ENCODE measurements at regions not wholly inside any gene's neighbourhood (a gene's known extent, or its start where the extent isn't known, plus 50 kb on each side); places are given as distances from the start of the nearest gene placed in this dataset.

DNA sequence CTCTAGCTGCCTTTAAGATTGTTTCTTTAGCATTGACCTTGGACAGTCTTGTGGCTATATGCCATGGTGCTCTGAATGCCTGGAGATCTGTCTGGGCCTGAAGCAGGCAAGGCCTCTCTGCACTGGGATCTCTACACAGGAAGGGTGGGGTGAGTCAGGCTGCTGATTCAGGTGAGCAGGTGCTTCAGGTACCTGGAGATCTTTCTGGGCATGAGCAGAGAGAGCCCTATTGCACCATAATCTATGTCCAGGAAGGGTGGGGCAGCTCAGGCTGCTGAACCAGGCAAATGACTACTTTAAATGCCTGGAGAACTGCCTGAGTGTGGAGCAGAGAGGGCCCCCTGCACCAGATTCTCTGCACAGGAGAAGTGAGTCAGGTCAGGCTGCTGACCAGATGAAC, 94.5 kb downstream of the TPBG start:
- TF ChIP-seq, protein P1, sequence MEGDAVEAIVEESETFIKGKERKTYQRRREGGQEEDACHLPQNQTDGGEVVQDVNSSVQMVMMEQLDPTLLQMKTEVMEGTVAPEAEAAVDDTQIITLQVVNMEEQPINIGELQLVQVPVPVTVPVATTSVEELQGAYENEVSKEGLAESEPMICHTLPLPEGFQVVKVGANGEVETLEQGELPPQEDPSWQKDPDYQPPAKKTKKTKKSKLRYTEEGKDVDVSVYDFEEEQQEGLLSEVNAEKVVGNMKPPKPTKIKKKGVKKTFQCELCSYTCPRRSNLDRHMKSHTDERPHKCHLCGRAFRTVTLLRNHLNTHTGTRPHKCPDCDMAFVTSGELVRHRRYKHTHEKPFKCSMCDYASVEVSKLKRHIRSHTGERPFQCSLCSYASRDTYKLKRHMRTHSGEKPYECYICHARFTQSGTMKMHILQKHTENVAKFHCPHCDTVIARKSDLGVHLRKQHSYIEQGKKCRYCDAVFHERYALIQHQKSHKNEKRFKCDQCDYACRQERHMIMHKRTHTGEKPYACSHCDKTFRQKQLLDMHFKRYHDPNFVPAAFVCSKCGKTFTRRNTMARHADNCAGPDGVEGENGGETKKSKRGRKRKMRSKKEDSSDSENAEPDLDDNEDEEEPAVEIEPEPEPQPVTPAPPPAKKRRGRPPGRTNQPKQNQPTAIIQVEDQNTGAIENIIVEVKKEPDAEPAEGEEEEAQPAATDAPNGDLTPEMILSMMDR (IDR thresholded peaks at IDR 0.05) = no peak

DNA sequence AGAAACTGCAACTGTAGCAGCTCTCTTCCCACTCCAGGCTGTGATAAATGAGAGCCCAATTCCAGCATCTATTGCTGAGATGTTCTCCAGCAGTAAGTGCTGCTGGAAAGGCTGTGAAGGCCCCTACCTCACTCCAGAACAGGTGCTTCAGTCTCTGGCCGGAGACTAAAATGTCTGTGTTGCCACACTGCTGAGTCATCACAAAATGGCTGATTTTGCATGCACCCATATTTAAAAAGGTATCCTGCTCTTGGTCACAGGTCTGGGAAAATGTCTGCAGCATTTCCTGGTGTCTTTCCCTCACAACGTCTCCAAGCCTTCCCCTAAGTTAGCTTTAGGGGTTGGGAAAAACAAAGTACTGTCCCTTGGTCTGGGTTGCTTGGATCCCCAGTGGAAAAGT, 95.1 kb downstream of the TPBG start:
- TF ChIP-seq, protein P1 (IDR thresholded peaks at IDR 0.05) = no peak

DNA sequence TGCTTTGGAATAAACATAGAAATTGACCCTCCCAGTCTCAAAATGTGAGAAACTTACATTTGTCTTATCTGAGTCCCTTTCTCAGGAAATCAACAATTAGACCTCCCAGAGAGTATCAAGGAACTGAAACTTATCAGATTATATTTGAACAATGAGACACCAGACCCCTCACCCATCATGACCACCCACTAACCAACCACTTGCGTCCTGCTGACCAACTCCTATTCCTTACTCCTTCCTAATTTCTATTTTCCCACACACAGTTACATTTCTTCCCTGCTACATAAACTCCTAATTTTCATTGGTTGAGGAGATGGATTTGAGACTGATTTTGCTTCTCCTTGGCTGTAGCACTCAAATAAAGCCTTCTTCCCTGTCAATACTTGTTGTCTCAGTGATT, 97.9 kb downstream of the TPBG start:
- TF ChIP-seq, protein P1 (IDR thresholded peaks at IDR 0.05) = no peak

DNA sequence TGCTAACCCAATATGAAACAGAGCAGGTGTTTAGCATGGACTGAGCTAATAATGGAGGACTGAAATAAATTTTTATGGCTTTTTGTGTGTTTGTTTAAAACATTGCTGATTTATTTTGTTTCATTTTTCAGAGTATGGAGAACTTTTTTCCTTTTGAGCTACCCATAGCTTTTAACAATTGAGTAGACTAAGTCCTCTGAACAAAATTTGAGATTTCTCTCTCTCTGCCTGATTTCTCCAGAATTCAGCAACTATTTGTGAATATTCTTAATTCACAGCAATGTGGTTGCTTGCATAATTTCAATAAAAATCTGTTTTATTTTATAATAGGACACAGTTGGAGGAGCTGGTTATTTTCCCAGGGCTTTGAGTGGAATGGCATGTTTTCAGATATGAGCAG, 103.7 kb downstream of the TPBG start:
- TF ChIP-seq, protein P1 (IDR thresholded peaks at IDR 0.05) = no peak

DNA sequence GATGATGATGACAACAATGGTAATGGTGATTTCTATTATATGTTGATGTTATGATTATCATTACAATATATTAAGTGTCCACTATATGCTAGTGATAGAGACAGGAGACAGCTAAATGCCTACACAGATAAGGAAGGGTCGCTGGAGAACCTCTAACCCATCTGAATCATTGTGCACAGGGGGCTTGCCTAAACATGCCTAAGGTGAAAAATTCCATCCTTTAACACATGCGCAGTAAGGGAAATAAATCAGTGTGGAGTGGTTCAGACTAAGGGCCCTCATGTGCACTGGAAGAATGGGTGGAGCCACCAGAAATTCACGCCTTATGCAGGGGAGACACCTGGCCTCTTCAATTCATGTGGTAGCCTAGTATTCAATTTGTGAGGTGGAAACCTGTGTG, 120.4 kb downstream of the TPBG start:
- TF ChIP-seq, protein P1 (IDR thresholded peaks at IDR 0.05) = no peak

DNA sequence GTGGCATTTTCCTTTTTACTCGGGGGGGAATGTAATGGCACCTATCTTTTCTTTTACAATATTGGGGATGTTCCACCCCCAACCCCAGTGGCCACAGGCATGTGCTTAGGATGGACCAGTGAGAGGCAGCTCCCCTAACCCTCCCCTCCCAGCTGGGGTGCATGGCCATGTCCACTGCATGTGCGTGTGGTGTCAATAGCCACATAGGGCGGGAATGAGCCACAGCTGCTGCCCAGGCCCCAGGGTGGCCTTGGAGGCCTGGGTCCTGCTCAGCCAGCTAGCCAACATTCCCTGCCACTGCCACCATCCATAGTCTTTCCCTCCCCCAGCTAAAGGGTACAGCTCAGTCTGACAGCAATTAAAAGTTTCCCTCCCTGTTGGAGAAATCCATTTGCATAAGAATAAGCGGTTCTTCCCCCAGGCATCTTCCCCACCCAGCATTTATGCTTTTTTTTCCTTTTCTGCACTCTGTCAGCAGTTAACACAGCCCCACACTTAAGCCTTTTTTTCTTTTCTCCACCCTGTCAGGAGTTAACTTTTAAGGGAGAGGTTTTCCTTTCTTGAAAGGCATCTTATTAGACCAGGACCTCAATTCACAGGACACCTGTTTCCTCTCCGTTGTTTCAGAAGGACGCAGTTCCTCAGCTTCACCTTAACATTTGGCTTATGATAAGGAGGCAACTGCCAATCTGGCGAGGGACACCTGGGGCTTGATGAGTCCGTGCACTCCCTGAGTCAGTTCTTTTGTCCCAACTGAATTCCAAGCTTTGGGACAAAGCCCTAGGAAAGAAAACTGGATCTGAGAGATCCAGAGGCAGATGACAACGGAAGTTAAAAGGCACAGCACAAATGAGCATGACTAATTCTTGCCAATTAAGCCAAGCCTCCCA, 121.4 kb downstream of the TPBG start:
- TF ChIP-seq, protein P1 (IDR thresholded peaks at IDR 0.05) = no peak

DNA sequence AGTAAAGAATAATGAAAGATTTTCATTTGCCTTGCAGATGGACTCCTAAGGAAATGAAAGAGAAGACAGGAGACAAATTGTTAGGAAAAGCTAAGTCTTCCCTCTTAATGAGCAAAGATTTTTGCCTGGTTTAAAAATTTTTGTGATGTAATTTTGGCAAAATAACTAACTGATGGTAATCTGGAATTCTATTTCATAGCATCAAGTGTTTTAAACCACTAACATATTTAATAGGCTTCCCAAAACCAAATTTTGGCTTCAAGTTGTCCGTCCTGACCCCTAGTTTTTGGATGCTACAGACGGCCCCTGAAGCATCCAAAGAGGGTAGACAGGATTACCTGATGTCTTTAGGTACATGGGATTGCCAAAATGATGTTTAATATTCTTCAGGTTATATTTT, 124.3 kb downstream of the TPBG start:
- TF ChIP-seq, protein P1 (IDR thresholded peaks at IDR 0.05) = no peak
